ENCODE measurements at regions not wholly inside any gene's neighbourhood (a gene's known extent, or its start where the extent isn't known, plus 50 kb on each side); places are given as distances from the start of the nearest gene placed in this dataset.

DNA sequence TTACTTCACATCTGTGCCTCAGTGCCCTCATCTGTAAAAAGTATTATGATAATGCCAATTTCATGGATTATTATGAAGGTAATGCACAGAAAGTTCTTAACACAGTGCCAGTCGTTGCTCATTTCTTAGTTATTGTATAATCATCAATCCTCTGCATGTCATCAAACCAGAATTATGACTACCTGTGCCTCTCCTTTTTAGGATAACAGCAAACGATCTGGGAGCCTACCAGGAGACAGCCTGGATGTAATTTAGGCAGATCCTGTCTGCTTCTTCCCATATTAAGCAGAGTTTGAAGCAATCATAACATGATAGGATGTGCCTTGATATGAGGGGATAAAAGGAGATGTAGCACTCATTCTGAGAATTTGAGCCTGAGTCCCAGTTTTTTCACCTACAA lies 177.4 kb upstream of the DPT start:
- H3K36me3 ChIP-seq, result no peaks in the 10 kb centered on the region
- no peak for DNase-seq (ENCODE audit: low read depth in 1 of 2, low spot score in 1 of 2)
- no peak overlapping the region for H3K4me3 ChIP-seq
- H3K4me1 ChIP-seq (ENCODE audit: low read depth), result peaks cover 4% of the 10 kb centered on the region
- H3K9me3 ChIP-seq (ENCODE audit: low read depth), result no peaks in the 10 kb centered on the region
- no peaks in the 10 kb centered on the region for H3K27me3 ChIP-seq
- H3K27ac ChIP-seq, result no peak overlapping the region
- TF ChIP-seq, protein P1, sequence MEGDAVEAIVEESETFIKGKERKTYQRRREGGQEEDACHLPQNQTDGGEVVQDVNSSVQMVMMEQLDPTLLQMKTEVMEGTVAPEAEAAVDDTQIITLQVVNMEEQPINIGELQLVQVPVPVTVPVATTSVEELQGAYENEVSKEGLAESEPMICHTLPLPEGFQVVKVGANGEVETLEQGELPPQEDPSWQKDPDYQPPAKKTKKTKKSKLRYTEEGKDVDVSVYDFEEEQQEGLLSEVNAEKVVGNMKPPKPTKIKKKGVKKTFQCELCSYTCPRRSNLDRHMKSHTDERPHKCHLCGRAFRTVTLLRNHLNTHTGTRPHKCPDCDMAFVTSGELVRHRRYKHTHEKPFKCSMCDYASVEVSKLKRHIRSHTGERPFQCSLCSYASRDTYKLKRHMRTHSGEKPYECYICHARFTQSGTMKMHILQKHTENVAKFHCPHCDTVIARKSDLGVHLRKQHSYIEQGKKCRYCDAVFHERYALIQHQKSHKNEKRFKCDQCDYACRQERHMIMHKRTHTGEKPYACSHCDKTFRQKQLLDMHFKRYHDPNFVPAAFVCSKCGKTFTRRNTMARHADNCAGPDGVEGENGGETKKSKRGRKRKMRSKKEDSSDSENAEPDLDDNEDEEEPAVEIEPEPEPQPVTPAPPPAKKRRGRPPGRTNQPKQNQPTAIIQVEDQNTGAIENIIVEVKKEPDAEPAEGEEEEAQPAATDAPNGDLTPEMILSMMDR (IDR thresholded peaks at IDR 0.05; ENCODE audit: low read depth, low read length), result no peak

DNA sequence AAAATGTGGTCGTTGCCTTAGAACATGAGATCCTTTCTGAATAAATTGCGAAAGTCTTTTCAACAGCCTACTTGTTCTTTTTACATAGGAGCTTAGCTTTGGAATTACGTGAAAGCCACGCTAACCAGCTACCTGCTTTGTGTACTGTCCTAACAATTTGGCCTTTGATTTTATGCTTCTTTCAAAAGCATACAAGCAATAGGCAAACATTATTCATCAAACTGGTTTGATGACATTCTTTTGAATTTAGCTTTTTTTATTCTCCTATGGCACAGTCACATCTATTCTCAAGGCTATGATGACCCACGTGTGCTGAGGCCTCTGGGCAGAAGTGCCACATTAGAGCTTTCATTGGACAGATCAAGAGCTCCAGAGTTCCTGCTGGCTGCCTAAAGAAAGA lies 178.0 kb upstream of the DPT start:
- no peak overlapping the region for H3K27ac ChIP-seq
- H3K4me1 ChIP-seq (ENCODE audit: low read depth), result peaks cover 4% of the 10 kb centered on the region
- no peaks in the 10 kb centered on the region for H3K27me3 ChIP-seq
- H3K36me3 ChIP-seq, result no peaks in the 10 kb centered on the region
- DNase-seq (ENCODE audit: low read depth in 1 of 2, low spot score in 1 of 2), result no peak
- H3K9me3 ChIP-seq (ENCODE audit: low read depth), result no peaks in the 10 kb centered on the region
- no peak overlapping the region for H3K4me3 ChIP-seq
- TF ChIP-seq, protein P1 (IDR thresholded peaks at IDR 0.05; ENCODE audit: low read depth, low read length), result no peak

DNA sequence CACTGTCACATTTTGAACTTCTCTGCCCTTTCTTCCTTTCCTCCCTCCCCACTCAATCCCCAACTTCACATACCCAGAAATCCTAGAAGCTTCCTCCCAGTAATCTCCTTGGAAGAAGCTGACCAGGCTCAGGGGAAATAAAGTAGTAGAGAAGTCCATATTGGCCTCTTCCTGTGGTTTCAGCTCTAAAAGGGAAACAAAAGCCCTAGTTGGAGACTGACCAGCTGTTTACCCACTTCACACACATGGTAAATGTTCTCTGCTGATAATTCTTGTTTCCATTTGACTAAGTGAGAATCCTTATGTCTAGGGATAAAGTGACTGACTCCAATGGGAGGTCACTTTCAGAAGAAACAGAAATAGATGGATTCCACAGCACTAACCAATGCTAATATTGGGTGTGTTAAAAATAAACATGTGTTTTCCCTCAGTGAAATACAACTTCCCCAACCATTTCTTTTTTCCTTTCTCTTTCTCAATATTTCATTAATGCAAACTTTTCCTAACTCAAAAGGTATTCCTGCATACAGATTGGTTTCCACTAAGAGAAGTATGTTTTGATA lies 178.9 kb upstream of the DPT start:
- Histone ChIP-seq H3K4me3 (no peak overlapping the region), H3K27ac (no peak overlapping the region), H3K9me3 (ENCODE audit: low read depth) (no peaks in the 10 kb centered on the region), H3K27me3 (no peaks in the 10 kb centered on the region), H3K36me3 (no peaks in the 10 kb centered on the region), H3K4me1 (ENCODE audit: low read depth) (peaks cover 4% of the 10 kb centered on the region)
- DNase-seq (ENCODE audit: low read depth in 1 of 2, low spot score in 1 of 2), result no peak
- TF ChIP-seq, protein P1 (IDR thresholded peaks at IDR 0.05; ENCODE audit: low read depth, low read length), result no peak

DNA sequence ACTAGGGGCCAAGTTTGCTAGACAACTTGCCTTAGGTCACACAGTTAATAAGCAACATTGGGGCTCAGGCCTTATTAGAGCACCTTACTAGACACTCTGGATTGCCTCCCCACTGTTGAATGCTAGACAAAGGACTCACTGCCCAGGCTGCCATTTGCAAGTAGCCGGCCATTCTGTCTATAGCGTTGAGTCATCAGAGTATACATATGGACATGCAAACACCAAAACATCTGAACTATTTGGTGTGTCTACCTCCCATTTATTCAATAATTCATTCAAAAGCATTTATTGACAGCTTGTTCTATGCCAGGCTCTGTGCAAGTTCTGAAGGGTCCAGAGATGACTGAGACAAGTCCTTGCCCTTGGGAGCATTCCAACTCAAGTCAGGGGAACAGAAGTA lies 181.4 kb upstream of the DPT start:
- H3K4me1 ChIP-seq (ENCODE audit: low read depth), result peaks cover 4% of the 10 kb centered on the region
- DNase-seq (ENCODE audit: low read depth in 1 of 2, low spot score in 1 of 2), result no peak
- no peaks in the 10 kb centered on the region for H3K9me3 ChIP-seq (ENCODE audit: low read depth)
- TF ChIP-seq, protein P1 (IDR thresholded peaks at IDR 0.05; ENCODE audit: low read depth, low read length), result no peak
- no peak overlapping the region for H3K4me3 ChIP-seq
- H3K27me3 ChIP-seq, result no peaks in the 10 kb centered on the region
- H3K27ac ChIP-seq, result no peak overlapping the region
- no peaks in the 10 kb centered on the region for H3K36me3 ChIP-seq

DNA sequence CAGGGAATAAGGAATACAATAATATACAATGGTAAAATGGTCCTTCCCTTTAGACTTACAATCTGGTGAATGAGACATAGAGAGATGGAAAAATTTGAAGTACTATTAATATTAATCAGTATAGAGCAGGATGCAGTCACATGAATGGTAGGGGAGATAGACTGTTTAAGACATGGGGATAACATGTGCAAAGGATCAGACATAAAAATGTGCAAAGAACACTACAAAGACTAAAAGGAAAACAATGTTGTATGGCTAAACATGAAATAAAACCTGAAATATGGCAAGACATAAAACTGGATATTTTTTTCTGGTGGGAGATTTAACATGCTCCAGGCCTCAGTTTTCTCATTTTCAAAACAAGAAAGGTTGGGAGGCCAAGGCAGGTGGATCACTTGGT lies 182.4 kb upstream of the DPT start:
- H3K4me1 ChIP-seq (ENCODE audit: low read depth), result peaks cover 4% of the 10 kb centered on the region
- H3K9me3 ChIP-seq (ENCODE audit: low read depth), result no peaks in the 10 kb centered on the region
- no peak overlapping the region for H3K27ac ChIP-seq
- no peak overlapping the region for H3K4me3 ChIP-seq
- H3K36me3 ChIP-seq, result no peaks in the 10 kb centered on the region
- no peak for DNase-seq (ENCODE audit: low read depth in 1 of 2, low spot score in 1 of 2)
- TF ChIP-seq, protein P1 (IDR thresholded peaks at IDR 0.05; ENCODE audit: low read depth, low read length), result no peak
- no peaks in the 10 kb centered on the region for H3K27me3 ChIP-seq

Data from cardiac muscle cell (in vitro differentiated cells and primary cell).